Endodermal cell (in vitro differentiated cells): ENCODE measurements at regions not wholly inside any gene's neighbourhood (a gene's known extent, or its start where the extent isn't known, plus 50 kb on each side); places are given as distances from the start of the nearest gene placed in this dataset.
A peak's percentile ranks its signal among the peaks of the same experiment; 100 is the strongest.
"Not testable (repeated sequence)": the region's sequence is repeated elsewhere in the genome, so short reads cannot be mapped to it uniquely, and the experiment has no call there.

Experiments
- DNase-seq: peaks from one replicate; pipeline ENCODE4 v3.0.0-alpha.2; 2017
- H3K27ac ChIP-seq: 2 replicates; pipeline ENCODE4 v1.5.1; 2013; ENCODE audit warnings: mild to moderate bottlenecking, low read depth, low read length, moderate library complexity
- H3K27me3 ChIP-seq: 2 replicates; pipeline ENCODE4 v1.6.1; 2013; ENCODE audit warnings: mild to moderate bottlenecking, low read length, moderate library complexity; ENCODE audit not compliant: insufficient read depth, control insufficient read depth, poor library complexity, severe bottlenecking
- H3K36me3 ChIP-seq: 2 replicates; pipeline ENCODE4 v1.7.0; 2013; ENCODE audit warnings: mild to moderate bottlenecking, low read length, moderate library complexity; ENCODE audit not compliant: control insufficient read depth, insufficient read depth
- H3K4me1 ChIP-seq: one replicate; pipeline ENCODE4 v1.7.0; 2013; ENCODE audit warnings: low read length; ENCODE audit not compliant: control insufficient read depth, insufficient read depth
- H3K4me3 ChIP-seq: 2 replicates; pipeline ENCODE4 v1.5.1; 2013; ENCODE audit warnings: mild to moderate bottlenecking, low read length, moderate library complexity
- H3K9ac ChIP-seq: 2 replicates; pipeline ENCODE4 v1.6.1; 2013; ENCODE audit warnings: mild to moderate bottlenecking, low read length, moderate library complexity; ENCODE audit not compliant: poor library complexity, severe bottlenecking; ENCODE audit errors: extremely low read depth
- H3K9me3 ChIP-seq: 2 replicates; pipeline ENCODE4 v1.6.1; 2013; ENCODE audit warnings: mild to moderate bottlenecking, low read length, moderate library complexity; ENCODE audit not compliant: control insufficient read depth
- H3K27ac Mint-ChIP-seq: 2 replicates; pipeline ENCODE4 v1.8.0; 2020; ENCODE audit warnings: mixed read lengths
- H3K27me3 Mint-ChIP-seq: 2 replicates; pipeline ENCODE4 v1.8.0; 2021; ENCODE audit warnings: mild to moderate bottlenecking, mixed read lengths; ENCODE audit not compliant: insufficient read depth
- H3K36me3 Mint-ChIP-seq: 2 replicates; pipeline ENCODE4 v1.8.0; 2020; ENCODE audit warnings: low read depth, mixed read lengths
- H3K4me1 Mint-ChIP-seq: 2 replicates; pipeline ENCODE4 v1.8.0; 2020; ENCODE audit warnings: mixed read lengths
- H3K4me3 Mint-ChIP-seq: 2 replicates; pipeline ENCODE4 v1.8.0; 2020; ENCODE audit warnings: mild to moderate bottlenecking, moderate library complexity, mixed read lengths
- H3K9me3 Mint-ChIP-seq: 2 replicates; pipeline ENCODE4 v1.8.0; 2020; ENCODE audit warnings: mild to moderate bottlenecking, mixed read lengths
- CTCF ChIP-seq: fragments of 200-600 bp; sonication (generic); conservative IDR thresholded peaks from 2 replicates; pipeline ENCODE4 v1.5.0; 2021; ENCODE audit warnings: antibody characterized with exemption, mild to moderate bottlenecking
- WGBS, 2 experiments: methylation state at CpG; one replicate each; pipeline versions ENCODE4 v1.1.5 to v1.1.7; 2013; ENCODE audit warnings: missing lambda C conversion rate in 2 of 2, mixed read lengths in 1 of 2; ENCODE audit not compliant: insufficient coverage in 1 of 2, insufficient read length in 1 of 2; 5-methylcytosine and 5-hydroxymethylcytosine counted together

- not testable (repeated sequence) for H3K4me1 ChIP-seq, H3K27me3 ChIP-seq, H3K36me3 Mint-ChIP-seq, H3K4me3 Mint-ChIP-seq, H3K9me3 ChIP-seq, DNase-seq, H3K36me3 ChIP-seq, H3K27me3 Mint-ChIP-seq, H3K4me1 Mint-ChIP-seq, H3K27ac ChIP-seq, H3K9ac ChIP-seq, H3K27ac Mint-ChIP-seq, H3K9me3 Mint-ChIP-seq, H3K4me3 ChIP-seq
- 96 to 97% methylated on average over 10 to 14 of the region's 17 CpGs for WGBS, 2 experiments
These were observed 126.4 kb downstream of the RBM46 start for GRCh38 chr4:154907345-154908045.

- no peak overlapping the region for H3K27ac Mint-ChIP-seq
- no peak for TF ChIP-seq CTCF
These were observed 127.1 kb downstream of the RBM46 start for GRCh38 chr4:154908168-154908567.

GRCh38 chr4:154911097-154911496 is 130.0 kb downstream of the RBM46 start:
- no peak overlapping the region for H3K4me3 Mint-ChIP-seq
- no peaks in the 10 kb centered on the region for H3K9me3 Mint-ChIP-seq
- peaks cover 4% of the 10 kb centered on the region for H3K4me1 Mint-ChIP-seq
- H3K36me3 Mint-ChIP-seq: no peaks in the 10 kb centered on the region
- WGBS, 2 experiments: 77 to 86% methylated on average over 1 of the region's 1 CpG
- Histone ChIP-seq H3K9me3 (no peaks in the 10 kb centered on the region), H3K4me3 (no peak overlapping the region), H3K27me3 (no peaks in the 10 kb centered on the region), H3K4me1 (peaks cover 3% of the 10 kb centered on the region), H3K36me3 (no peaks in the 10 kb centered on the region), H3K27ac (no peak overlapping the region), H3K9ac (no peak overlapping the region)
- TF ChIP-seq CTCF: peak; percentile 74
- no peak overlapping the region for H3K27ac Mint-ChIP-seq
- peak; percentile 56 for DNase-seq
- no peaks in the 10 kb centered on the region for H3K27me3 Mint-ChIP-seq

More at GRCh38 chr4:154908168-154908567, 127.1 kb downstream of the RBM46 start:
- WGBS, 2 experiments: 86 to 100% methylated on average over 1 of the region's 1 CpG
- no peak overlapping the region for H3K9ac ChIP-seq
- Mint-ChIP-seq H3K9me3 (no peaks in the 10 kb centered on the region), H3K36me3 (no peaks in the 10 kb centered on the region), H3K4me1 (peaks cover 1% of the 10 kb centered on the region), H3K4me3 (no peak overlapping the region), H3K27me3 (no peaks in the 10 kb centered on the region)
- no peaks in the 10 kb centered on the region for H3K9me3 ChIP-seq
- H3K4me1 ChIP-seq: peaks cover 3% of the 10 kb centered on the region
- H3K27ac ChIP-seq: no peak overlapping the region
- no peak overlapping the region for H3K4me3 ChIP-seq
- no peak for DNase-seq
- no peaks in the 10 kb centered on the region for H3K36me3 ChIP-seq
- no peaks in the 10 kb centered on the region for H3K27me3 ChIP-seq
